HCT116 (cell line): ENCODE measurements at regions not wholly inside any gene's neighbourhood (a gene's known extent, or its start where the extent isn't known, plus 50 kb on each side); places are given as distances from the start of the nearest gene placed in this dataset.

Source experiments
- ATAC-seq: fragments of 200-7000 bp; cut with Tn5 transposase; 2 replicates; pipeline ENCODE4 v1.9.1; 2020; ENCODE audit warnings: mild to moderate bottlenecking, moderate library complexity
- BruUV-seq: library from RNA; stranded (reverse); fragments of 400-500 nt; replicated peaks from 2 replicates; lab custom pipeline; 2021; lab: Mats Ljungman, UMichigan
- CTCF ChIA-PET: fragments of 300-600 bp; sonication (Branson Sonifier 250); formaldehyde crosslinking; loops from one replicate; lab custom pipeline; 2021; ENCODE audit warnings: antibody characterized with exemption; lab: Charles Lee
- POLR2A ChIA-PET: fragments of 300-600, 350-600 bp; sonication (Branson Sonifier 250); formaldehyde crosslinking; loops from one replicate; lab custom pipeline; 2021; ENCODE audit warnings: antibody characterized with exemption; lab: Charles Lee
- RAD21 ChIA-PET, 2 experiments: fragments of 300-600 bp; sonication (Branson Sonifier 250); formaldehyde crosslinking; loops; one replicate each; lab custom pipeline; 2023; ENCODE audit warnings: low total read pairs in 2 of 2; ENCODE audit not compliant: uncharacterized antibody in 2 of 2, unreplicated experiment in 2 of 2, low non-redundant PET in 1 of 2; lab: Charles Lee
- DNase-seq: peaks from one replicate; pipeline ENCODE4 v3.0.0-alpha.2; 2010; ENCODE audit warnings: low read depth, low spot score
- H2AFZ ChIP-seq: fragments of 200-600 bp; shearing (Covaris generic), sonication (generic); 2 replicates; pipeline ENCODE4 v1.6.1; 2017; ENCODE audit warnings: low read depth, mixed run types, mixed read lengths, antibody characterized with exemption, low read length; ENCODE audit not compliant: poor library complexity, severe bottlenecking
- H3K27ac ChIP-seq: 2 replicates; pipeline ENCODE4 v1.5.1; 2012; ENCODE audit warnings: low read depth, low read length
- H3K27me3 ChIP-seq: fragments of 200-600 bp; sonication (generic); 2 replicates; pipeline ENCODE4 v1.6.1; 2016; ENCODE audit warnings: mixed run types, low read length, mixed read lengths; ENCODE audit not compliant: insufficient read depth
- H3K36me3 ChIP-seq, 2 experiments: fragments of 200-500 bp in 1 of 2; fragments of 200-600 bp in 1 of 2; sonication (Bioruptor generic) in 1 of 2; sonication (generic) in 1 of 2; 2 replicates each; pipeline versions ENCODE4 v1.5.1 to v1.6.1; 2014 to 2016; ENCODE audit warnings: low read length in 2 of 2, inconsistent platforms in 1 of 2, mixed read lengths in 1 of 2, mixed run types in 1 of 2; ENCODE audit not compliant: insufficient read depth in 2 of 2, control insufficient read depth in 1 of 2
- H3K4me1 ChIP-seq, 2 experiments: fragments of 200-600 bp in 1 of 2; sonication (generic) in 1 of 2; 2 replicates each; pipeline versions ENCODE4 v1.5.1 to v1.6.1; 2012 to 2017; ENCODE audit warnings: low read length in 2 of 2, inconsistent platforms in 1 of 2, mild to moderate bottlenecking in 1 of 2, mixed read lengths in 1 of 2, mixed run types in 1 of 2, moderate library complexity in 1 of 2; ENCODE audit not compliant: insufficient read depth in 2 of 2, control insufficient read depth in 1 of 2
- H3K4me2 ChIP-seq: fragments of 200-600 bp; sonication (generic); 2 replicates; pipeline ENCODE4 v1.6.1; 2017; ENCODE audit warnings: mixed run types, low read length, mixed read lengths
- H3K4me3 ChIP-seq, 2 experiments: fragments of 200-600 bp in 1 of 2; sonication (generic) in 1 of 2; replicated peaks in 1 of 2; 2 replicates each; pipeline ENCODE4 v1.5.1; 2011 to 2016; ENCODE audit warnings: low read length in 2 of 2, control low read depth in 1 of 2, low read depth in 1 of 2, mild to moderate bottlenecking in 1 of 2, mixed read lengths in 1 of 2, mixed run types in 1 of 2
- H3K79me2 ChIP-seq: fragments of 200-600 bp; sonication (generic); 2 replicates; pipeline ENCODE4 v1.6.1; 2017; ENCODE audit warnings: mild to moderate bottlenecking, mixed run types, low read length, moderate library complexity, mixed read lengths; ENCODE audit not compliant: insufficient read depth
- H3K9ac ChIP-seq: fragments of 200-600 bp; sonication (generic); 2 replicates; pipeline ENCODE4 v1.6.1; 2016; ENCODE audit warnings: low read length, mixed read lengths
- H3K9me2 ChIP-seq: fragments of 200-600 bp; sonication (generic), shearing (Covaris generic); 2 replicates; pipeline ENCODE4 v1.6.1; 2017; ENCODE audit warnings: mixed run types, mild to moderate bottlenecking, moderate library complexity; ENCODE audit not compliant: insufficient read depth
- H3K9me3 ChIP-seq, 2 experiments: fragments of 200-500 bp in 1 of 2; fragments of 200-600 bp in 1 of 2; sonication (Bioruptor generic) in 1 of 2; sonication (generic) in 1 of 2; 2 replicates each; pipeline ENCODE4 v1.6.1; 2014 to 2017; ENCODE audit warnings: low read length in 2 of 2, mixed read lengths in 2 of 2, inconsistent platforms in 1 of 2, low read depth in 1 of 2, mild to moderate bottlenecking in 1 of 2, mixed run types in 1 of 2, moderate library complexity in 1 of 2; ENCODE audit not compliant: control insufficient read depth in 1 of 2, insufficient read depth in 1 of 2
- H4K20me1 ChIP-seq: fragments of 200-600 bp; sonication (generic), shearing (Covaris generic); 2 replicates; pipeline ENCODE4 v1.6.1; 2017; ENCODE audit warnings: mixed run types, mild to moderate bottlenecking, moderate library complexity; ENCODE audit not compliant: insufficient read depth
- REST ChIP-seq: IDR thresholded peaks from 2 replicates; pipeline ENCODE4 v1.6.1; 2012; ENCODE audit warnings: low read depth
- YY1 ChIP-seq: IDR thresholded peaks from 2 replicates; pipeline ENCODE4 v1.6.1; 2011; ENCODE audit warnings: low read length, low read depth, moderate library complexity, mild to moderate bottlenecking; ENCODE audit not compliant: insufficient replicate concordance; ENCODE audit errors: extremely low read depth
- ZNF274 ChIP-seq: fragments of 200-500 bp; sonication (Bioruptor generic); IDR thresholded peaks from 2 replicates; pipeline ENCODE4 v1.6.1; 2014; ENCODE audit warnings: mild to moderate bottlenecking, low read depth, low read length, inconsistent platforms
- intact Hi-C: fragments of 100-400 bp; cut with micrococcal nuclease; formaldehyde crosslinking; loops from 2 replicates; pipeline ENCODE4 v1.10.0; 2022

GRCh38 chr14:98415766-98416165 lies 856.2 kb downstream of the BCL11B start:
- POLR2A ChIA-PET: no interaction called here
- CTCF ChIA-PET: no interaction called here
- H3K36me3 ChIP-seq: no peaks in the 10 kb centered on the region
- H4K20me1 ChIP-seq: no peaks in the 10 kb centered on the region
- intact Hi-C loops: no loop called here
- H2AFZ ChIP-seq: no peak overlapping the region
- no peak overlapping the region for H3K27ac ChIP-seq
- no peak overlapping the region for H3K4me3 ChIP-seq
- no peak overlapping the region for H3K4me2 ChIP-seq
- no peaks in the 10 kb centered on the region for H3K79me2 ChIP-seq
- H3K4me1 ChIP-seq: no peaks in the 10 kb centered on the region
- DNase-seq: no peak
- RAD21 ChIA-PET: no interaction called here
- no peak for TF ChIP-seq REST
- no peak overlapping the region for H3K9ac ChIP-seq
- H3K9me3 ChIP-seq: peaks cover 0 to 4% of the 10 kb centered on the region in 2 experiments; a peak in 1 of 4 replicates
- ATAC-seq: no peak
- BruUV-seq: no TSS peak
- H3K27me3 ChIP-seq: no peaks in the 10 kb centered on the region
- H3K9me2 ChIP-seq: no peaks in the 10 kb centered on the region

- no peak overlapping the region for H3K4me3 ChIP-seq
- H3K79me2 ChIP-seq: no peaks in the 10 kb centered on the region
- ChIA-PET RAD21 (no interaction called here), POLR2A (no interaction called here), CTCF (no interaction called here)
- H3K9ac ChIP-seq: no peak overlapping the region
- no peak overlapping the region for H3K4me2 ChIP-seq
- no peak for TF ChIP-seq YY1
- no peak for TF ChIP-seq ZNF274
- H3K36me3 ChIP-seq: no peaks in the 10 kb centered on the region
- H3K4me1 ChIP-seq: no peaks in the 10 kb centered on the region
- intact Hi-C loops: no loop called here
- no peak overlapping the region for H2AFZ ChIP-seq
- BruUV-seq: no TSS peak
- no peaks in the 10 kb centered on the region for H4K20me1 ChIP-seq
- peaks cover 0 to 4% of the 10 kb centered on the region in 2 experiments; a peak in 1 of 4 replicates for H3K9me3 ChIP-seq
- H3K27ac ChIP-seq: no peak overlapping the region
- no peaks in the 10 kb centered on the region for H3K9me2 ChIP-seq
- H3K27me3 ChIP-seq: no peaks in the 10 kb centered on the region
- no peak for ATAC-seq
- no peak for DNase-seq
Observed at GRCh38 chr14:98417001-98417400, 855.0 kb downstream of the BCL11B start.
